Calu3 (cell line): ENCODE measurements at regions not wholly inside any gene's neighbourhood (a gene's known extent, or its start where the extent isn't known, plus 50 kb on each side); places are given as distances from the start of the nearest gene placed in this dataset.
"Not testable (repeated sequence)": the region's sequence is repeated elsewhere in the genome, so short reads cannot be mapped to it uniquely, and the experiment has no call there.

Experiments used
- BruUV-seq: library from RNA; stranded (reverse); fragments of 400-500 nt; replicated peaks from 2 replicates; lab custom pipeline; 2021; lab: Mats Ljungman, UMichigan
- CTCF ChIA-PET: fragments of 300-600 bp; sonication (Branson Sonifier 250); formaldehyde crosslinking; loops from one replicate; lab custom pipeline; 2022; ENCODE audit warnings: antibody characterized with exemption; lab: Charles Lee
- DNase-seq: peaks from one replicate; pipeline ENCODE4 v3.0.0; 2022
- H3K27ac Mint-ChIP-seq: one replicate; pipeline ENCODE4 v1.8.0; 2022; ENCODE audit warnings: mixed read lengths; ENCODE audit not compliant: unreplicated experiment
- H3K27me3 Mint-ChIP-seq: one replicate; pipeline ENCODE4 v1.8.0; 2022; ENCODE audit warnings: mixed read lengths; ENCODE audit not compliant: unreplicated experiment
- H3K36me3 Mint-ChIP-seq: one replicate; pipeline ENCODE4 v1.8.0; 2022; ENCODE audit warnings: mild to moderate bottlenecking, moderate library complexity, mixed read lengths; ENCODE audit not compliant: insufficient read depth, unreplicated experiment
- H3K4me1 Mint-ChIP-seq: one replicate; pipeline ENCODE4 v1.8.0; 2022; ENCODE audit warnings: mild to moderate bottlenecking, low read depth, mixed read lengths; ENCODE audit not compliant: unreplicated experiment
- H3K4me3 Mint-ChIP-seq: one replicate; pipeline ENCODE4 v1.8.0; 2022; ENCODE audit warnings: mild to moderate bottlenecking, low read depth, moderate library complexity, mixed read lengths; ENCODE audit not compliant: unreplicated experiment
- H3K9me3 Mint-ChIP-seq: one replicate; pipeline ENCODE4 v1.8.0; 2022; ENCODE audit warnings: low read depth, mixed read lengths; ENCODE audit not compliant: unreplicated experiment
- CTCF ChIP-seq: fragments of 200-600 bp; IDR thresholded peaks from one replicate; pipeline ENCODE4 v1.8.0; 2022; ENCODE audit warnings: antibody characterized with exemption; ENCODE audit not compliant: unreplicated experiment
- intact Hi-C: fragments of 100-400 bp; cut with micrococcal nuclease; formaldehyde crosslinking; loops from one replicate; pipeline ENCODE4 v1.10.0; 2022; ENCODE audit not compliant: unreplicated experiment

GRCh38 chr20:24851346-24852019 lies 97.6 kb upstream of the CST7 start:
- DNase-seq: no peak
- H3K27me3 Mint-ChIP-seq: peaks cover 30% of the 10 kb centered on the region
- no peaks in the 10 kb centered on the region for H3K36me3 Mint-ChIP-seq
- no peaks in the 10 kb centered on the region for H3K4me1 Mint-ChIP-seq
- TF ChIP-seq CTCF: no peak
- H3K27ac Mint-ChIP-seq: no peak overlapping the region
- H3K9me3 Mint-ChIP-seq: no peaks in the 10 kb centered on the region
- CTCF ChIA-PET: no interaction called here
- no TSS peak for BruUV-seq
- no peak overlapping the region for H3K4me3 Mint-ChIP-seq
- intact Hi-C loops: no loop called here

GRCh38 chr20:24853916-24854315 lies 95.2 kb upstream of the CST7 start:
- BruUV-seq: no TSS peak
- Mint-ChIP-seq H3K9me3 (no peaks in the 10 kb centered on the region), H3K4me3 (no peak overlapping the region), H3K36me3 (no peaks in the 10 kb centered on the region), H3K4me1 (no peaks in the 10 kb centered on the region), H3K27me3 (peaks cover 10% of the 10 kb centered on the region), H3K27ac (no peak overlapping the region)
- no peak for DNase-seq
- no peak for TF ChIP-seq CTCF
- intact Hi-C loops: no loop called here
- CTCF ChIA-PET: no interaction called here

- TF ChIP-seq CTCF: no peak
- no TSS peak for BruUV-seq
- CTCF ChIA-PET: no interaction called here
- Mint-ChIP-seq H3K4me3 (no peak overlapping the region), H3K27ac (no peak overlapping the region), H3K36me3 (no peaks in the 10 kb centered on the region), H3K9me3 (no peaks in the 10 kb centered on the region), H3K4me1 (no peaks in the 10 kb centered on the region), H3K27me3 (peaks cover 15% of the 10 kb centered on the region)
- intact Hi-C loops: no loop called here
- DNase-seq: no peak
Measured at GRCh38 chr20:24855848-24856247, 93.2 kb upstream of the CST7 start.

- DNase-seq, intact Hi-C loops, H3K36me3 Mint-ChIP-seq, H3K4me1 Mint-ChIP-seq, H3K4me3 Mint-ChIP-seq, H3K27ac Mint-ChIP-seq, CTCF ChIA-PET, H3K9me3 Mint-ChIP-seq, BruUV-seq: not testable (repeated sequence)
- H3K27me3 Mint-ChIP-seq: peaks cover 17% of the 10 kb centered on the region
Measured at GRCh38 chr20:24858500-24858899, 90.6 kb upstream of the CST7 start.

- Mint-ChIP-seq H3K27me3 (peaks cover 17% of the 10 kb centered on the region), H3K36me3 (no peaks in the 10 kb centered on the region), H3K27ac (no peak overlapping the region), H3K4me3 (no peak overlapping the region), H3K9me3 (no peaks in the 10 kb centered on the region), H3K4me1 (no peaks in the 10 kb centered on the region)
- no peak for DNase-seq
- CTCF ChIA-PET: no interaction called here
- no peak for TF ChIP-seq CTCF
- intact Hi-C loops: no loop called here
- no TSS peak for BruUV-seq
Measured at GRCh38 chr20:24859539-24859938, 89.5 kb upstream of the CST7 start.
